Gastrocnemius medialis (tissue), 4 donors: ENCODE measurements at regions not wholly inside any gene's neighbourhood (a gene's known extent, or its start where the extent isn't known, plus 50 kb on each side); places are given as distances from the start of the nearest gene placed in this dataset.

Experiments
- ATAC-seq, 2 donors: fragments of 150-250 bp; one replicate each; pipeline ENCODE4 v1.9.1; 2016
- DNase-seq, 2 donors: peaks; one replicate each; pipeline ENCODE4 v3.0.0-alpha.2; 2019
- H3K27ac ChIP-seq, 4 donors: fragments of 200-600 bp; sonication (generic); 1 replicate in 1 of 4; 2 replicates in 3 of 4; pipeline ENCODE4 v1.5.1; 2016 to 2018; ENCODE audit warnings: mild to moderate bottlenecking in 2 of 4, moderate library complexity in 1 of 4
- H3K27me3 ChIP-seq, 3 donors: fragments of 200-600 bp; sonication (generic) in 2 of 3; 1 replicate in 1 of 3; 2 replicates in 2 of 3; pipeline versions ENCODE4 v1.5.1 to v1.6.0; 2016 to 2019; ENCODE audit warnings: mild to moderate bottlenecking in 1 of 3, moderate library complexity in 1 of 3
- H3K36me3 ChIP-seq, 2 donors: fragments of 200-600 bp; sonication (generic) in 1 of 2; one replicate each; pipeline ENCODE4 v1.5.1; 2017 to 2018
- H3K4me1 ChIP-seq, 2 donors: fragments of 200-600 bp; sonication (generic) in 1 of 2; one replicate each; pipeline ENCODE4 v1.5.1; 2016 to 2017; ENCODE audit warnings: mild to moderate bottlenecking in 2 of 2
- H3K4me3 ChIP-seq, 4 donors: fragments of 200-600 bp; sonication (generic) in 3 of 4; 1 replicate in 1 of 4; 2 replicates in 3 of 4; pipeline ENCODE4 v1.5.1; 2016 to 2019; ENCODE audit warnings: mild to moderate bottlenecking in 2 of 4
- H3K9me3 ChIP-seq, 3 donors: fragments of 200-600 bp; sonication (generic) in 2 of 3; 1 replicate in 1 of 3; 2 replicates in 2 of 3; pipeline ENCODE4 v1.5.1; 2016 to 2019
- POLR2A ChIP-seq, 2 donors: fragments of 450-650 bp; IDR thresholded peaks; one replicate each; pipeline ENCODE4 v1.6.1; 2017; ENCODE audit warnings: antibody characterized with exemption in 2 of 2, mild to moderate bottlenecking in 2 of 2, moderate library complexity in 2 of 2
- in situ Hi-C, 4 donors: fragments of 200-750 bp; cut with MboI; loops; one replicate each; pipeline versions ENCODE4 v1.15.0 to v1.8.0; 2017; ENCODE audit warnings: low sequenced_read_pairs in 4 of 4
- intact Hi-C: fragments of 100-400 bp; cut with DNase I; formaldehyde crosslinking; loops from one replicate; pipeline ENCODE4 v1.15.1; 2023; ENCODE audit warnings: low total_unique reads
- TF ChIP-seq, protein P1 (sequence below), 5 experiments: fragments of 450-650 bp in 3 of 5; fragments of 200-600 bp in 2 of 5; sonication (generic) in 2 of 5; IDR thresholded peaks in 4 of 5; conservative IDR thresholded peaks in 1 of 5; 1 replicate in 4 of 5; 2 replicates in 1 of 5; pipeline ENCODE4 v1.5.1; 2016 to 2019; ENCODE audit warnings: antibody characterized with exemption in 5 of 5, mild to moderate bottlenecking in 3 of 5, moderate library complexity in 3 of 5

GRCh38 chr1:235059221-235059620 is 69.4 kb downstream of the TOMM20 start:
- H3K4me3 ChIP-seq, result no peak overlapping the region
- H3K36me3 ChIP-seq, result no peaks in the 10 kb centered on the region
- TF ChIP-seq, protein P1, sequence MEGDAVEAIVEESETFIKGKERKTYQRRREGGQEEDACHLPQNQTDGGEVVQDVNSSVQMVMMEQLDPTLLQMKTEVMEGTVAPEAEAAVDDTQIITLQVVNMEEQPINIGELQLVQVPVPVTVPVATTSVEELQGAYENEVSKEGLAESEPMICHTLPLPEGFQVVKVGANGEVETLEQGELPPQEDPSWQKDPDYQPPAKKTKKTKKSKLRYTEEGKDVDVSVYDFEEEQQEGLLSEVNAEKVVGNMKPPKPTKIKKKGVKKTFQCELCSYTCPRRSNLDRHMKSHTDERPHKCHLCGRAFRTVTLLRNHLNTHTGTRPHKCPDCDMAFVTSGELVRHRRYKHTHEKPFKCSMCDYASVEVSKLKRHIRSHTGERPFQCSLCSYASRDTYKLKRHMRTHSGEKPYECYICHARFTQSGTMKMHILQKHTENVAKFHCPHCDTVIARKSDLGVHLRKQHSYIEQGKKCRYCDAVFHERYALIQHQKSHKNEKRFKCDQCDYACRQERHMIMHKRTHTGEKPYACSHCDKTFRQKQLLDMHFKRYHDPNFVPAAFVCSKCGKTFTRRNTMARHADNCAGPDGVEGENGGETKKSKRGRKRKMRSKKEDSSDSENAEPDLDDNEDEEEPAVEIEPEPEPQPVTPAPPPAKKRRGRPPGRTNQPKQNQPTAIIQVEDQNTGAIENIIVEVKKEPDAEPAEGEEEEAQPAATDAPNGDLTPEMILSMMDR (IDR thresholded peaks at IDR 0.05 in 4 of 5, conservative IDR thresholded peaks at IDR 0.05 in 1 of 5), result no peak
- TF ChIP-seq POLR2A (IDR thresholded peaks at IDR 0.05), result no peak
- H3K9me3 ChIP-seq, result no peaks in the 10 kb centered on the region
- in situ Hi-C loops, result loop anchor here in 1 of 4 donors (10.0 kb wide), 1 partner anchor 54 kb away; no protein-coding TSS in a partner anchor
- ATAC-seq (no peak), DNase-seq (no peak)
- H3K4me1 ChIP-seq, result peaks cover 11 to 25% of the 10 kb centered on the region in 2 donors
- no peak overlapping the region for H3K27ac ChIP-seq
- H3K27me3 ChIP-seq, result no peaks in the 10 kb centered on the region
- intact Hi-C loops, result no loop called here

DNA sequence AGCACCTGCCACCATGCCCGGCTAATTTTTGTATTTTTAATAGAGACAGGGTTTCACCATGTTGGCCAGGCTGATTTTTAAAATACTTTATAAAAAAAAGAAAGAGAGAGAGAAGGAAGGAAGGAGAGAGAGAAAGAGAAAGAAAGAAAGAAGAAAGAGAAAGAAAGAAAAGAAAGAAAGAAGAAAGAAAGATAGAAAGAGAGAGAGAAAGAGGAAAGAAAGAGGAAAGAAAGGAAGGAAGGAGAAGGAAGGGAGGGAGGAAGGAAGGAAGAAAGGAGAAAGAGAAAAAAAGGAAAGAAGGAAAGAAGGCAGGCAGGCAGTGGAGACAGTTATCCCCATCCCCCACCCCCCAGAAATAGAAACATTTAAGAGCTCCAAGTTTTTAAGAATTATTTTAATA is 69.9 kb downstream of the TOMM20 start:
- TF ChIP-seq, protein P1 (IDR thresholded peaks at IDR 0.05 in 4 of 5, conservative IDR thresholded peaks at IDR 0.05 in 1 of 5), result no peak
- no peak for TF ChIP-seq POLR2A (IDR thresholded peaks at IDR 0.05)

DNA sequence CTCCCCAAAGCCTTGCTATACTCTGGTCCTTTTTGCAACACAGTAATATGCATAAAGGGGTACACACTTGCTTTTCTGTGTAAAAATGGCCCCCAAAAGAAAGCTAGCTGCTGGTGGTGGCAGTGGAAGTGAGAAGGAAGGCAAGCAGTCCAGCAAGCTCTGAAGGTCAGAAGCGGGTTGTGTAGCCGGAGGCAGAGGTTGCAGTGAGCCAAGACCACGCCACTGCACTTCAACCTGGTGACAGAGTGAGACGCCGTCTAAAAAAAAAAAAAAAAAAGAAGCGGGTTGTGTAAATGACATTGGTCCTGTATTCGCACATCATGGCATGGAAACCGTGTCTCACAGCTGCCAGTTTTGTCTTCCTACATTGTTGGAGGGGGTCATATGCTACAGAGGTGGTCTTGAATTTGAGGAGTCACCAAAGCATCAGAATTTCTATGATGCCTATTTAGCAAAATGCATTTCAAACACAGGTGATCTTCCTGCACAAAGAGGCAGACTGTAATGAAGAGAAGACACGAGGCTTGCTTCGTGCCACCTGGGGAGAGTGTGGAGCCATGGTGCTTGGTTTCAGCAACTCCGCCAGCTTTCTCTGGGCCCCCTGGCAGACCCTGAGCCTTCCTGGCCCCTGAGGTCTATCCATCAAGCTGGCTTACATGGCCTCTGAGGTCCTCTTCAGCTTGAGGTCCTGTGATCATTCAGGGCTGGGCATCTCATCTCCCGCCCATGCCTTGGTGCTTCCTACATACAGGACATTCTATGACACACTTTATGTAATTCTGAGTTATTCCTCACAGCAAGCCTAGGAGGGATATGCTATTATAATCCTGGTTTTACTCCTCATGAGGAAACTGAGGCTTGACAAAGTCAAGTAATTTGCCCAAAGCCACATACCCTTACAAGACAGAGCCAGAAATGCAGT is 71.0 kb downstream of the TOMM20 start:
- Histone ChIP-seq H3K4me1 (peaks cover 6 to 20% of the 10 kb centered on the region in 2 donors), H3K4me3 (no peak overlapping the region), H3K9me3 (no peaks in the 10 kb centered on the region), H3K36me3 (no peaks in the 10 kb centered on the region), H3K27me3 (no peaks in the 10 kb centered on the region), H3K27ac (no peak overlapping the region)
- ATAC-seq (no peak), DNase-seq (no peak)
- TF ChIP-seq, protein P1 (IDR thresholded peaks at IDR 0.05 in 4 of 5, conservative IDR thresholded peaks at IDR 0.05 in 1 of 5), result no peak
- TF ChIP-seq POLR2A (IDR thresholded peaks at IDR 0.05), result no peak
- in situ Hi-C loops, result loop anchor here in 1 of 4 donors (10.0 kb wide), 1 partner anchor 53 kb away; no protein-coding TSS in a partner anchor
- intact Hi-C loops, result no loop called here

More for the DNA sequence above, 69.9 kb downstream of the TOMM20 start:
- H3K27ac ChIP-seq, result no peak overlapping the region
- H3K4me3 ChIP-seq, result no peak overlapping the region
- in situ Hi-C loops (loop anchor here in 1 of 4 donors (10.0 kb wide), 1 partner anchor 54 kb away; no protein-coding TSS in a partner anchor), intact Hi-C loops (no loop called here)
- no peak for DNase-seq
- peaks cover 11 to 25% of the 10 kb centered on the region in 2 donors for H3K4me1 ChIP-seq
- no peaks in the 10 kb centered on the region for H3K36me3 ChIP-seq
- no peak for ATAC-seq
- H3K27me3 ChIP-seq, result no peaks in the 10 kb centered on the region
- H3K9me3 ChIP-seq, result no peaks in the 10 kb centered on the region

GRCh38 chr1:235056937-235057336 is 71.7 kb downstream of the TOMM20 start:
- ATAC-seq (peak; percentile 79 to 85), DNase-seq (peak in 1 of 2 donors; percentile 69)
- H3K9me3 ChIP-seq, result no peaks in the 10 kb centered on the region
- intact Hi-C loops, result no loop called here
- H3K27ac ChIP-seq, result no peak overlapping the region
- no peak for TF ChIP-seq POLR2A (IDR thresholded peaks at IDR 0.05)
- TF ChIP-seq, protein P1 (IDR thresholded peaks at IDR 0.05 in 4 of 5, conservative IDR thresholded peaks at IDR 0.05 in 1 of 5), result peak in 1 of 5 experiments; percentile 8
- peaks cover 0 to 16% of the 10 kb centered on the region in 2 donors for H3K4me1 ChIP-seq
- H3K4me3 ChIP-seq, result no peak overlapping the region
- H3K36me3 ChIP-seq, result no peaks in the 10 kb centered on the region
- no peaks in the 10 kb centered on the region for H3K27me3 ChIP-seq
- in situ Hi-C loops, result loop anchor here in 1 of 4 donors (10.0 kb wide), 1 partner anchor 52 kb away; no protein-coding TSS in a partner anchor
